ENCODE measurements at regions not wholly inside any gene's neighbourhood (a gene's known extent, or its start where the extent isn't known, plus 50 kb on each side); places are given as distances from the start of the nearest gene placed in this dataset.

DNA sequence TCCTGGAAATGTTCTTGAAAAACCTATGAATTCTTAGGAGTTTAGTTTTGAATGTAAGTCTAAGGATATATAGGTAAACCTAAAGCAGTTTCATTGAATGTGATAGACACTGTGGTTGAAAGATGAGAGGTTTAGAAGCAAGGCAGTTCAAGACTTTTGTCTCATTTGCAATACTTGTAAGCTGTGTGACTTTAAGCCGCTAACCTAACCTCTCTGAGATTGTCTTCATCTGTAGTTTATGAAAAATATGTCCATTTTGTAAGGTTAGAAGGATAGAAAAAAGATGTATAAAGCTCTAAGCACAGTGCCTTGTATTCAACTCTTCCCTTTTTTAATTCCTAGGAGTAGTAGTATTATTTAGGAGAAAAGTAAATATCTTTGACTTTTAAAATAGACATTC, 306.6 kb upstream of the ARRDC4 start:
- H3K9me3 ChIP-seq (ENCODE audit: insufficient read depth, low read length): no peaks in the 10 kb centered on the region
- H3K9ac ChIP-seq (ENCODE audit: insufficient read length, low read depth): no peak overlapping the region
- DNase-seq (ENCODE audit: low read depth, low spot score): no peak

DNA sequence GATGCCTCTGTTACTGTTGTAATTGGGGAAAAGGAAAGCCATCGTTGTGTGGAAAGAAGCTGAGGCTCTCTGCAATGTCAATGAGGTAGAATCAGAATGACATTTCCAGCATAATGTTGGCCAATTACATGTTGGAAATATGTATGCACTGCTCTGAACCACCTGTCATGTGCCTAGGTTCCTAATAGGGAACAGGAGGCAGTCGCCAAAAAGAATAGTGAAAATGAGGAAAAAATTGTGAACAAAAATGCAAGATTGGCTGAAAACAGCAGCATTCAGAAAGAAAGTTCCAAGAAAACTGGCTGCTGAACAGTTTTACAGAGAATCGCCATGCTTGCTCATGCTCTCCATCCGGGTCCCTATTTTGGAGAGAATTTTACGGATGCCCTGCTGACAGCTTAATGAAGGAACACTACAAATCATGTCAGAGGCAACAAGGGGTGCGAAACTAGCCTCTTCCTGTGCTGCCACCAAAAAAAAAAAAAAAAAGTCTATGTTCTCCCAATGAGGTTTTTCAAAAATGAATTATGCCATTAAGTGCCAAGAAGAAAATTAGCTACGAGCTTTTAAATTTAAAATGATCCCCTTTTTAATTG, 305.9 kb upstream of the ARRDC4 start:
- H3K27me3 ChIP-seq (ENCODE audit: insufficient read depth, insufficient read length): peaks cover 14% of the 10 kb centered on the region
- H3K4me3 ChIP-seq (ENCODE audit: insufficient read length, low read depth): no peak overlapping the region
- no peaks in the 10 kb centered on the region for H3K36me3 ChIP-seq (ENCODE audit: insufficient read depth, insufficient read length, low read length)
- H3K4me1 ChIP-seq (ENCODE audit: insufficient read depth, insufficient read length): no peaks in the 10 kb centered on the region
- DNase-seq (ENCODE audit: low read depth, low spot score): no peak
- no peaks in the 10 kb centered on the region for H3K9me3 ChIP-seq (ENCODE audit: insufficient read depth, low read length)
- TF ChIP-seq ZNF274 (IDR thresholded peaks at IDR 0.05; ENCODE audit: low read depth, low read length): no peak
- no peak for TF ChIP-seq SUZ12 (IDR thresholded peaks at IDR 0.05; ENCODE audit: extremely low read depth, insufficient read depth, insufficient read length)
- no peak for TF ChIP-seq YY1 (IDR thresholded peaks at IDR 0.05; ENCODE audit: insufficient read depth, insufficient read length)
- no peak overlapping the region for H3K9ac ChIP-seq (ENCODE audit: insufficient read length, low read depth)

More for the DNA sequence above, 306.6 kb upstream of the ARRDC4 start:
- H3K27me3 ChIP-seq (ENCODE audit: insufficient read depth, insufficient read length): peaks cover 14% of the 10 kb centered on the region
- H3K4me1 ChIP-seq (ENCODE audit: insufficient read depth, insufficient read length): no peaks in the 10 kb centered on the region
- TF ChIP-seq YY1 (IDR thresholded peaks at IDR 0.05; ENCODE audit: insufficient read depth, insufficient read length) (no peak), SUZ12 (IDR thresholded peaks at IDR 0.05; ENCODE audit: extremely low read depth, insufficient read depth, insufficient read length) (no peak), ZNF274 (IDR thresholded peaks at IDR 0.05; ENCODE audit: low read depth, low read length) (no peak)
- no peak overlapping the region for H3K4me3 ChIP-seq (ENCODE audit: insufficient read length, low read depth)
- no peaks in the 10 kb centered on the region for H3K36me3 ChIP-seq (ENCODE audit: insufficient read depth, insufficient read length, low read length)

DNA sequence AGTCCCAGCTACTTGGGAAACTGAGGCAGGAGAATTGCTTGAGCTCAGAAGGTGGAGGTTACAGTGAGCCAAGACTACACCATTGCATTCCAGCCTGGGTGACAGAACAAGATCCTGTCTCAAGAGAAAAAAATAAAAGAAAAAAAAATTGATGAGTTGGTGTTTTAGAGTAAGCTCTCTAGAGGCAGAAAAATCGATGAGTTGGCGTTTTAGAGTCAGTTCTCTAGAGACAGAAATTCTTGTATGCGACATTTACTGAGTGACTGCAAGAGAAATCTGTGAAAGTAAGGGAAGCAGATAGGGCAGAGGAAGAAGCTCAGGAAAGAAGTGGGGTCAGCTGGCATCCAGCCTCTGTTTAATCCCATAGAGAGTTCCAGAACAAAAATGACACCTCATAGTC, 298.7 kb upstream of the ARRDC4 start:
- Histone ChIP-seq H3K9ac (ENCODE audit: insufficient read length, low read depth) (no peak overlapping the region), H3K27me3 (ENCODE audit: insufficient read depth, insufficient read length) (no peaks in the 10 kb centered on the region), H3K4me1 (ENCODE audit: insufficient read depth, insufficient read length) (no peaks in the 10 kb centered on the region), H3K9me3 (ENCODE audit: insufficient read depth, low read length) (peaks cover 7% of the 10 kb centered on the region; the same call in 1 of the 2 replicates), H3K36me3 (ENCODE audit: insufficient read depth, insufficient read length, low read length) (no peaks in the 10 kb centered on the region), H3K4me3 (ENCODE audit: insufficient read length, low read depth) (no peak overlapping the region)
- DNase-seq (ENCODE audit: low read depth, low spot score): no peak
- TF ChIP-seq YY1 (IDR thresholded peaks at IDR 0.05; ENCODE audit: insufficient read depth, insufficient read length) (no peak), ZNF274 (IDR thresholded peaks at IDR 0.05; ENCODE audit: low read depth, low read length) (no peak), SUZ12 (IDR thresholded peaks at IDR 0.05; ENCODE audit: extremely low read depth, insufficient read depth, insufficient read length) (no peak)

DNA sequence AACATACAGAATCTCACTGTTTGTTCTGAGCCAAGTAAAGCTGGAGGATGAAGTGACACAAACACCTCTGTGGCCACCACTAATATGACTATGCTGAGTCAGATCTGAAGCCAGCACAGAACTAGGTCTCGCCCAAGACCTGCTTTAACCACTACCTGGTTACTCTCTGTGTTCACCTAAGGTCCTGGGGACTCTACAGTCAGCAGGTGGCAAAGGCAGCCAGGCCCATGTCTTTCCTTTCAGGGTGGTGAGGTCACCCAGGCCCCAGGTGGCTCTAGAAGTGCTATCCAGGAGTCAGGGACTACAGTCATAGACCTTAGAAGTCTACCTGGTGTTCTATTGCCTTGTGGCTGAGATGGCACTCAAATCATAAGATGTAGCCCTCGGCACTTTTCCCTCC, 287.9 kb upstream of the ARRDC4 start:
- H3K36me3 ChIP-seq (ENCODE audit: insufficient read depth, insufficient read length, low read length): no peaks in the 10 kb centered on the region
- H3K4me3 ChIP-seq (ENCODE audit: insufficient read length, low read depth): no peak overlapping the region
- no peak for DNase-seq (ENCODE audit: low read depth, low spot score)
- TF ChIP-seq ZNF274 (IDR thresholded peaks at IDR 0.05; ENCODE audit: low read depth, low read length) (no peak), SUZ12 (IDR thresholded peaks at IDR 0.05; ENCODE audit: extremely low read depth, insufficient read depth, insufficient read length) (no peak), YY1 (IDR thresholded peaks at IDR 0.05; ENCODE audit: insufficient read depth, insufficient read length) (no peak)
- no peak overlapping the region for H3K9ac ChIP-seq (ENCODE audit: insufficient read length, low read depth)
- no peaks in the 10 kb centered on the region for H3K4me1 ChIP-seq (ENCODE audit: insufficient read depth, insufficient read length)
- no peaks in the 10 kb centered on the region for H3K9me3 ChIP-seq (ENCODE audit: insufficient read depth, low read length)
- no peaks in the 10 kb centered on the region for H3K27me3 ChIP-seq (ENCODE audit: insufficient read depth, insufficient read length)

DNA sequence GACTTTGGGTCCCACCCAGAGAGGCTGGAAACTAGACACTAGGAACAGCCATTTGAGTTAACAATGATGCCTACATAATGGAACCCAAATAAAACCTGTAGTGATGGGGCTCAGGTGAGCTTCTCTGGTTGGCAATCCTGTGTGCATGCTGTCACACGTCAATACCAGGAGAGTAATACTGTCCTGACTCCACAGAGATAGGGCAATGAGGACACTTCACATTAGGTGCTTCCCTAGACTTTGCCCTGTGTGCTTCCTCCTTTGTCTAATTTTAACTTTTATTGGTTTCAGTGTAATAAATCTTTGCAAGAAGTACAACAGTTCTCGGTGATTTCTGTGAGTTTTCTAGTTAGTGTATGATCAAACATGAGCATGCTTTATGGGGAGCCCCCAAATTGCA, 281.8 kb upstream of the ARRDC4 start:
- Histone ChIP-seq H3K4me1 (ENCODE audit: insufficient read depth, insufficient read length) (no peaks in the 10 kb centered on the region), H3K9me3 (ENCODE audit: insufficient read depth, low read length) (no peaks in the 10 kb centered on the region), H3K27me3 (ENCODE audit: insufficient read depth, insufficient read length) (no peaks in the 10 kb centered on the region), H3K9ac (ENCODE audit: insufficient read length, low read depth) (no peak overlapping the region), H3K4me3 (ENCODE audit: insufficient read length, low read depth) (no peak overlapping the region), H3K36me3 (ENCODE audit: insufficient read depth, insufficient read length, low read length) (no peaks in the 10 kb centered on the region)
- no peak for DNase-seq (ENCODE audit: low read depth, low spot score)
- TF ChIP-seq YY1 (IDR thresholded peaks at IDR 0.05; ENCODE audit: insufficient read depth, insufficient read length) (no peak), ZNF274 (IDR thresholded peaks at IDR 0.05; ENCODE audit: low read depth, low read length) (no peak), SUZ12 (IDR thresholded peaks at IDR 0.05; ENCODE audit: extremely low read depth, insufficient read depth, insufficient read length) (no peak)

DNA sequence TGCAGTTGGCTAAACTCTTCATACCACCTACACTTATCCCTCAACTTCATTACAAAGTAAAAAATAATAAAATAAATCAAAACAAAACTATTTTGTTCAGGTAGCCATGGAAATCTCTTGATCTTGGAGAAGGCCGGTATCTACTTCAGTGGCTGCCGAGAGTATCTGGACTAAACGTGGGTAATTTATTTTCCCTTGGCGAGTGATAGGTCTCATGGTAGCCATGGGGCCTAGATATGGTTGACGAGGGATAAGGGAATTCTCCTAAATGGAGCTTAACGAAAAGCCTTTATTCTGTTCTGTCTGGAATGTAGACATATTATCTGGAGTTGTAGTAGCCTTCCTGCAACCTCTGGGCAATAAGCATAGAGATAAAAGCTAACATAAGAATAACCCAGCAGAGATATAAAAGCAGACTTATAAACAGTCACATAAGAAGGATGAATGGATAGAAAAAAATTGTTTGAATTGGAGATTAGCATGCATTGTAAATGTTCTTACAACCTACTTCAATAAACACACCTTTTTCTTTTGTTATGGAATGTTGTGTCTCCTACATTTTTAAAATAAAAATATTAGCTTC, 281.3 kb upstream of the ARRDC4 start:
- Histone ChIP-seq H3K9ac (ENCODE audit: insufficient read length, low read depth) (no peak overlapping the region), H3K9me3 (ENCODE audit: insufficient read depth, low read length) (no peaks in the 10 kb centered on the region), H3K27me3 (ENCODE audit: insufficient read depth, insufficient read length) (no peaks in the 10 kb centered on the region), H3K4me1 (ENCODE audit: insufficient read depth, insufficient read length) (no peaks in the 10 kb centered on the region), H3K36me3 (ENCODE audit: insufficient read depth, insufficient read length, low read length) (no peaks in the 10 kb centered on the region), H3K4me3 (ENCODE audit: insufficient read length, low read depth) (no peak overlapping the region)
- DNase-seq (ENCODE audit: low read depth, low spot score): no peak
- no peak for TF ChIP-seq SUZ12 (IDR thresholded peaks at IDR 0.05; ENCODE audit: extremely low read depth, insufficient read depth, insufficient read length)
- no peak for TF ChIP-seq ZNF274 (IDR thresholded peaks at IDR 0.05; ENCODE audit: low read depth, low read length)
- no peak for TF ChIP-seq YY1 (IDR thresholded peaks at IDR 0.05; ENCODE audit: insufficient read depth, insufficient read length)

DNA sequence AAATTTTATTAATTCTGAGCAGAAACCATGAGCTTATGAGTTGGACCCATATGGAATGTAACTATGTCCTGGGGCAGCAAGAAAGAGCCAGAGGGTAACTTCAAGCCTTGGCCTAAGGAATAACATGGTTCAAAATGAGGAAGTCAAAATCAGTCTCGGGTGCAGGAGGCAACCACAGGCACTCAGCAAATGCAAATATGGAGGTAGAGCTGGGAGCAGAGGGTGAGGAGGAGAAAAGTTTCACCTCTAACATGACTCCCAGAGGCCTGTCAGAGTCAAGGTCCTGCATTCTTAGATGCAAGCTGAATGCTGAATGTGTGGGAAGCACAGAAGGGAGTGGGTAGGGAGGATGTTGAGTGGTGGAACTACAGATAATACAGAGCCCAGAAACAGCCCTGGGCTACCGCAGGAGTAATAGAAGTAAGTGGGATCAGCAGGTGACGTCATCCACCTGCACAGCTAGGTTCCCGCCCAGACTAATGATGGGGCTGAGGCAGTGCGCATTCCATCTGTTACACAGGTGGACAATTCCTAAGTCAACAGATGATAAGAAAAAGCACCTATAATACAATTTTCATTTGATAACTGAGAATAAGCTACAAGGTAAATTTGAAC, 279.8 kb upstream of the ARRDC4 start:
- Histone ChIP-seq H3K9ac (ENCODE audit: insufficient read length, low read depth) (no peak overlapping the region), H3K4me3 (ENCODE audit: insufficient read length, low read depth) (no peak overlapping the region), H3K36me3 (ENCODE audit: insufficient read depth, insufficient read length, low read length) (no peaks in the 10 kb centered on the region), H3K4me1 (ENCODE audit: insufficient read depth, insufficient read length) (no peaks in the 10 kb centered on the region), H3K27me3 (ENCODE audit: insufficient read depth, insufficient read length) (no peaks in the 10 kb centered on the region), H3K9me3 (ENCODE audit: insufficient read depth, low read length) (no peaks in the 10 kb centered on the region)
- no peak for TF ChIP-seq ZNF274 (IDR thresholded peaks at IDR 0.05; ENCODE audit: low read depth, low read length)
- no peak for TF ChIP-seq SUZ12 (IDR thresholded peaks at IDR 0.05; ENCODE audit: extremely low read depth, insufficient read depth, insufficient read length)
- no peak for TF ChIP-seq YY1 (IDR thresholded peaks at IDR 0.05; ENCODE audit: insufficient read depth, insufficient read length)
- no peak for DNase-seq (ENCODE audit: low read depth, low spot score)
